PC-3 (cell line): ENCODE measurements at regions not wholly inside any gene's neighbourhood (a gene's known extent, or its start where the extent isn't known, plus 50 kb on each side); places are given as distances from the start of the nearest gene placed in this dataset.

Experiments used
- EZH2 ChIP-seq: fragments of 300-600 bp; sonication (generic); IDR thresholded peaks from one replicate; pipeline ENCODE4 v1.6.1; 2017; ENCODE audit warnings: antibody characterized with exemption, mild to moderate bottlenecking, low read length; ENCODE audit not compliant: unreplicated experiment
- EZH2phosphoT487 ChIP-seq: fragments of 300-600 bp; sonication (generic); IDR thresholded peaks from 2 replicates; pipeline ENCODE4 v1.6.1; 2018; ENCODE audit warnings: mild to moderate bottlenecking, antibody characterized with exemption, low read length, borderline replicate concordance
- TF ChIP-seq, protein P1 (sequence below): fragments of 300-600 bp; sonication (generic); conservative IDR thresholded peaks from 2 replicates; pipeline ENCODE4 v1.5.1; 2017; ENCODE audit warnings: antibody characterized with exemption, low read depth, mild to moderate bottlenecking, low read length

DNA sequence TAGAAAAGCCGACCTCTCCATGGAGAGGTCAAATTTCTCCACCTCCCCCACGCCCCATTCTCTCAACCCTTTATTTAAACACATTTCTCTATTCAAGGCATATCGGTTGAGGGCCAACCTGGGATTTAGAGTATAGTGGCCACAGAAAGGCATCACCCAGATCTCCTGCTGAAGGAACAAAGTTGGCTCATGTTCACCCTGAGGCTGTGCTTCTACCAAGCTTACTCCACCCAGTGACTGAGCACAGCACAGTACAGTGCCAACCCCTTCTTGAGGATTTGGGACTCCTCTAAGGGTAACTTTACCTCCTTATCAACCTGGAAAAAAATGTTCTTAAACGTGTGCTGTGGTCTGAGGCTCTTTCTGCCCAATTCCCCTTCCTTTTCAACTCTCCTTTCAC, 94.0 kb downstream of the CMC2 start:
- TF ChIP-seq, protein P1, sequence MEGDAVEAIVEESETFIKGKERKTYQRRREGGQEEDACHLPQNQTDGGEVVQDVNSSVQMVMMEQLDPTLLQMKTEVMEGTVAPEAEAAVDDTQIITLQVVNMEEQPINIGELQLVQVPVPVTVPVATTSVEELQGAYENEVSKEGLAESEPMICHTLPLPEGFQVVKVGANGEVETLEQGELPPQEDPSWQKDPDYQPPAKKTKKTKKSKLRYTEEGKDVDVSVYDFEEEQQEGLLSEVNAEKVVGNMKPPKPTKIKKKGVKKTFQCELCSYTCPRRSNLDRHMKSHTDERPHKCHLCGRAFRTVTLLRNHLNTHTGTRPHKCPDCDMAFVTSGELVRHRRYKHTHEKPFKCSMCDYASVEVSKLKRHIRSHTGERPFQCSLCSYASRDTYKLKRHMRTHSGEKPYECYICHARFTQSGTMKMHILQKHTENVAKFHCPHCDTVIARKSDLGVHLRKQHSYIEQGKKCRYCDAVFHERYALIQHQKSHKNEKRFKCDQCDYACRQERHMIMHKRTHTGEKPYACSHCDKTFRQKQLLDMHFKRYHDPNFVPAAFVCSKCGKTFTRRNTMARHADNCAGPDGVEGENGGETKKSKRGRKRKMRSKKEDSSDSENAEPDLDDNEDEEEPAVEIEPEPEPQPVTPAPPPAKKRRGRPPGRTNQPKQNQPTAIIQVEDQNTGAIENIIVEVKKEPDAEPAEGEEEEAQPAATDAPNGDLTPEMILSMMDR, result no peak
- TF ChIP-seq EZH2phosphoT487, result no peak
- no peak for TF ChIP-seq EZH2
